Vagina (tissue), 2 donors: ENCODE measurements at regions not wholly inside any gene's neighbourhood (a gene's known extent, or its start where the extent isn't known, plus 50 kb on each side); places are given as distances from the start of the nearest gene placed in this dataset.
"Not testable (repeated sequence)": the region's sequence is repeated elsewhere in the genome, so short reads cannot be mapped to it uniquely, and the experiment has no call there.

ENCODE experiments used
- DNase-seq, 2 donors: peaks; one replicate each; pipeline ENCODE4 v3.0.0-alpha.2; 2017; ENCODE audit errors: extremely low spot score in 2 of 2
- H3K27ac ChIP-seq: fragments of 200-600 bp; sonication (generic); one replicate; pipeline ENCODE4 v1.5.1; 2019
- H3K27me3 ChIP-seq: fragments of 200-600 bp; sonication (generic); one replicate; pipeline ENCODE4 v1.5.1; 2019
- H3K36me3 ChIP-seq, 2 donors: fragments of 200-600 bp; sonication (generic); one replicate each; pipeline ENCODE4 v1.5.1; 2017 to 2019
- H3K4me1 ChIP-seq: fragments of 200-600 bp; sonication (generic); one replicate; pipeline ENCODE4 v1.5.1; 2019
- H3K4me3 ChIP-seq, 2 donors: fragments of 200-600 bp; sonication (generic); 1 replicate in 1 of 2; 2 replicates in 1 of 2; pipeline ENCODE4 v1.5.1; 2016 to 2019
- H3K9me3 ChIP-seq: fragments of 200-600 bp; sonication (generic); one replicate; pipeline ENCODE4 v1.5.1; 2019
- POLR2A ChIP-seq, 2 donors: fragments of 450-650 bp; IDR thresholded peaks; one replicate each; pipeline ENCODE4 v1.6.1; 2017; ENCODE audit warnings: antibody characterized with exemption in 2 of 2, mild to moderate bottlenecking in 2 of 2, moderate library complexity in 2 of 2
- POLR2AphosphoS5 ChIP-seq, 2 donors: sonication (generic); formaldehyde crosslinking; IDR thresholded peaks; one replicate each; pipeline ENCODE4 v1.9.0; 2017; ENCODE audit warnings: antibody characterized with exemption in 2 of 2, mild to moderate bottlenecking in 2 of 2, low read depth in 1 of 2; ENCODE audit not compliant: insufficient read depth in 1 of 2
- intact Hi-C: fragments of 100-400 bp; cut with DNase I; formaldehyde crosslinking; loops from one replicate; pipeline ENCODE4 v1.15.1; 2023
- TF ChIP-seq, protein P1 (sequence below), 3 experiments: fragments of 450-650 bp in 2 of 3; fragments of 200-600 bp in 1 of 3; sonication (generic) in 1 of 3; IDR thresholded peaks; one replicate each; pipeline ENCODE4 v1.5.1; 2017 to 2019; ENCODE audit warnings: antibody characterized with exemption in 3 of 3, mild to moderate bottlenecking in 2 of 3, moderate library complexity in 2 of 3

DNA sequence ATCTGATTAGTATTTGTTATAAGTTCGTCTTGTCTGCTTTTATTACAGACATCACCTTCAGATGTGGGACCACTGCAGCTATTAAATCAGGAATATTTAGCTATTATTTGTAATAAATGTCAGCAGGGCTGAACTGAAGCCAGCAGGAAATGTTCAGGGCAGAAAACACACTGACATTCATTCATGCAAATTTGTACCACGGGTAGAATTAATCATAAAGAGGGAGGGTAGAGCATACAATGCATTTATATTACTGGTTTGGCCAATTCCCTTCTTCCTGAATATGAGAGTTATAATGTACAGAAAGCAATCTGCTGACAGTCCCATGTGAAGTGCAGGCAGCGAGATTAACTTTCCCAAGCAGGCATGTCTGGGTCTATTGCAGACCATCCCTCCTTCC lies 117.3 kb upstream of the NUDT12 start:
- TF ChIP-seq, protein P1, sequence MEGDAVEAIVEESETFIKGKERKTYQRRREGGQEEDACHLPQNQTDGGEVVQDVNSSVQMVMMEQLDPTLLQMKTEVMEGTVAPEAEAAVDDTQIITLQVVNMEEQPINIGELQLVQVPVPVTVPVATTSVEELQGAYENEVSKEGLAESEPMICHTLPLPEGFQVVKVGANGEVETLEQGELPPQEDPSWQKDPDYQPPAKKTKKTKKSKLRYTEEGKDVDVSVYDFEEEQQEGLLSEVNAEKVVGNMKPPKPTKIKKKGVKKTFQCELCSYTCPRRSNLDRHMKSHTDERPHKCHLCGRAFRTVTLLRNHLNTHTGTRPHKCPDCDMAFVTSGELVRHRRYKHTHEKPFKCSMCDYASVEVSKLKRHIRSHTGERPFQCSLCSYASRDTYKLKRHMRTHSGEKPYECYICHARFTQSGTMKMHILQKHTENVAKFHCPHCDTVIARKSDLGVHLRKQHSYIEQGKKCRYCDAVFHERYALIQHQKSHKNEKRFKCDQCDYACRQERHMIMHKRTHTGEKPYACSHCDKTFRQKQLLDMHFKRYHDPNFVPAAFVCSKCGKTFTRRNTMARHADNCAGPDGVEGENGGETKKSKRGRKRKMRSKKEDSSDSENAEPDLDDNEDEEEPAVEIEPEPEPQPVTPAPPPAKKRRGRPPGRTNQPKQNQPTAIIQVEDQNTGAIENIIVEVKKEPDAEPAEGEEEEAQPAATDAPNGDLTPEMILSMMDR (IDR thresholded peaks at IDR 0.05), result no peak
- no peak for TF ChIP-seq POLR2A (IDR thresholded peaks at IDR 0.05)
- no peak for TF ChIP-seq POLR2AphosphoS5 (IDR thresholded peaks at IDR 0.05; ENCODE audit: insufficient read depth in 1 of 2, low read depth in 1 of 2)
- H3K27me3 ChIP-seq, result no peaks in the 10 kb centered on the region
- DNase-seq, result no peak
- intact Hi-C loops, result no loop called here
- H3K4me1 ChIP-seq, result peaks cover 5% of the 10 kb centered on the region
- no peak overlapping the region for H3K4me3 ChIP-seq
- no peak overlapping the region for H3K27ac ChIP-seq
- H3K9me3 ChIP-seq, result no peaks in the 10 kb centered on the region
- no peaks in the 10 kb centered on the region for H3K36me3 ChIP-seq

DNA sequence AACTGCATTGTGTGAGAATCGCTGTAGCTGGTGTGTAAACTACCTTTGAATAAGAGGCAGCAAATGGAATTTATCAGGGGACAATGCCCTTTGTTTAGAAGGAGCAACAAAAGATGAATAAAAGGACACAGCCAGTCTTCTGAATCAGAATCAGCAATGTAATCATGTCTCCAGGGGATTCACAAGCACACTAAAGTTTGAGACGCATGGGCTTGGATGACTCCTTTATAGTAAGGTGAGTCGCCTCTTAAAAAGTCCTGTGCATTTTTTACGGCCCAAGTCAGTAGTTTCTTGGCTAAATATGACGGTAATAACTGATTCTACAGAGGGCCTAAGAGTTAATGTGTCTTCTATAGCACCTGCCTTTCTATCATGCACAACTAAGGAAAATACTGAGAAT lies 113.6 kb upstream of the NUDT12 start:
- DNase-seq, H3K27me3 ChIP-seq, H3K4me1 ChIP-seq, H3K9me3 ChIP-seq, intact Hi-C loops, H3K36me3 ChIP-seq, H3K27ac ChIP-seq, H3K4me3 ChIP-seq: not testable (repeated sequence)

DNA sequence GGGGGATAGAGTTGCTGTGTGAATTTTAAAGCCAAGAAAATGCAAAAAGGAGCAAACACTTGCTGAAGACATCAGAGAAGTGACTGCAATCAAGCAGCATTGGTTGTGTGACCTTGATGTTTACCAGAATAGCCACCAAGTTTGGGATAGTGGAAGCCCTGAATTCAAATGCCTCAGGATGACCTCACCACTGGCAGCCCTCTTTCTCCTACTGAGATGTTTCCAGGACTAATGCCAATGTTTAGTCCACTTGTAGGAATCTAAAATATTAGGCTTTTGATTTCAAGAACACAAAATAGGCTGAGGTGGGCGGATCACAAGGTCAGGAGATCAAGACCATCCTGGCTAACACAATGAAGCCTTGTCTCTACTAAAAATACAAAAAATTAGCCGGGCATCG lies 112.2 kb upstream of the NUDT12 start:
- Histone ChIP-seq H3K4me1 (peaks cover 2% of the 10 kb centered on the region), H3K4me3 (no peak overlapping the region), H3K9me3 (no peaks in the 10 kb centered on the region), H3K27ac (no peak overlapping the region), H3K27me3 (no peaks in the 10 kb centered on the region), H3K36me3 (no peaks in the 10 kb centered on the region)
- intact Hi-C loops, result no loop called here
- DNase-seq, result no peak
- no peak for TF ChIP-seq POLR2A (IDR thresholded peaks at IDR 0.05)
- TF ChIP-seq, protein P1 (IDR thresholded peaks at IDR 0.05), result no peak
- no peak for TF ChIP-seq POLR2AphosphoS5 (IDR thresholded peaks at IDR 0.05; ENCODE audit: insufficient read depth in 1 of 2, low read depth in 1 of 2)

DNA sequence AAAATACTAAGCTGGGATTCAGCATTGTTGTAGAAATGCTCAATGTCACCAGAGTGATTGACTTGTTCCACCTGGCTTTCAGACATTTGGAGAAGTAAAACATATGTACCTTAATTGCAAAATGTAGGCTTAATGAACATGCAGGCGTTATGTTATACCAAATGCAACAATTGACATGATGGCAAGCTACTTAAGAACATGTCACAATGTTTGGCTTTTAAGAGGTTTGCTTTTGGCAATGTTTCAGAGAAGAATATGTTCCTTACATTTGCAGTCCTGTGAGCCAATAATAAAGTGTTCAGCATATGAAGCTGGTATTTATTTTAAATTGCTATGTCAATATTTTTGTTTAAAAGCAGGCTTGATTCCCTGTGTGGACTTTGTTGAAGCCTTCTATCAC lies 111.7 kb upstream of the NUDT12 start:
- no peak for DNase-seq
- TF ChIP-seq, protein P1 (IDR thresholded peaks at IDR 0.05), result no peak
- no peak overlapping the region for H3K27ac ChIP-seq
- H3K27me3 ChIP-seq, result no peaks in the 10 kb centered on the region
- H3K4me3 ChIP-seq, result no peak overlapping the region
- no peaks in the 10 kb centered on the region for H3K4me1 ChIP-seq
- no peaks in the 10 kb centered on the region for H3K9me3 ChIP-seq
- intact Hi-C loops, result no loop called here
- no peaks in the 10 kb centered on the region for H3K36me3 ChIP-seq

DNA sequence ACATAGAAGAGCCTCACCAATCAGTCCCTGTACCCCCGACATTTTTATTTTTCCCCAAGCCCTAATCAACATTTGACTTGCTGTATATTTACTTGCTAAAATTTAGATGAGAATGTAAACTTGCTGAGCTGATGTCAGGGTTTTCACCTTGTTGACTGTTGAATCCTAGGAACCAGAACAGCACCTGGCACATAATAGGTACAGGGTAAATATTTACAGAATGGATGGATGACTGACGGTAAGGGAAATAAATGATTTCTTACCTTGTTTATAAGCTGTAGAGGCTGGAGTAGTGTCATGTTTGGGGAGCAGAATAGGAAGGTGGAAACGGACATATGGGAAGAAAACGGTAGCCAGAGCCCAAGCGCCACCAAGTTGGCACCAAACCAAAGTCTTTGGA lies 107.0 kb upstream of the NUDT12 start:
- TF ChIP-seq POLR2AphosphoS5 (IDR thresholded peaks at IDR 0.05; ENCODE audit: insufficient read depth in 1 of 2, low read depth in 1 of 2), result no peak
- TF ChIP-seq POLR2A (IDR thresholded peaks at IDR 0.05), result no peak
- TF ChIP-seq, protein P1 (IDR thresholded peaks at IDR 0.05), result no peak

DNA sequence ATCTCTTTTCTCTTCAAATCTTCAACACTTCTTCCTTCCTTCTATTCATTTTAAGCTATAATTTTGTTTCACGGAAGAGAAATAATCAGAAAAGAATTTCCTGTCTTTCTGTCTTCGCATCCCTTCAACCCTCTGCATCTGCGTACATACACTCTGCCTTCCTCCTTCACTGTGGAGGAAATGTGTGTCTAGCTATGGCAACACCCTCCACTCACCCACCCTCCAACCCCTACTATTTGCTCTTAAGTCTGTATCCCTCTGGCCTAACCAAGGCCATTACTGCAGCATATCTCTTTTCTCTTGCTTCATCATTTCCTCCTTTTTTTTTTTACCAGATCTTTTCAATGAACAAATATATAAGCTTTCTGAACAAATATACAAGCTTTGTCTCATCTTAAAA lies 105.7 kb upstream of the NUDT12 start:
- intact Hi-C loops, result no loop called here
- TF ChIP-seq POLR2A (IDR thresholded peaks at IDR 0.05), result no peak
- Histone ChIP-seq H3K4me3 (no peak overlapping the region), H3K27ac (no peak overlapping the region), H3K27me3 (no peaks in the 10 kb centered on the region), H3K4me1 (no peaks in the 10 kb centered on the region), H3K9me3 (no peaks in the 10 kb centered on the region), H3K36me3 (no peaks in the 10 kb centered on the region)
- DNase-seq, result no peak

More for the DNA sequence above, 107.0 kb upstream of the NUDT12 start:
- Histone ChIP-seq H3K4me3 (no peak overlapping the region), H3K4me1 (no peaks in the 10 kb centered on the region), H3K27ac (no peak overlapping the region), H3K27me3 (no peaks in the 10 kb centered on the region), H3K9me3 (no peaks in the 10 kb centered on the region), H3K36me3 (no peaks in the 10 kb centered on the region)
- intact Hi-C loops, result no loop called here
- DNase-seq, result no peak
